AG09309 (cell line): ENCODE measurements at regions not wholly inside any gene's neighbourhood (a gene's known extent, or its start where the extent isn't known, plus 50 kb on each side); places are given as distances from the start of the nearest gene placed in this dataset.
"Not testable (repeated sequence)": the region's sequence is repeated elsewhere in the genome, so short reads cannot be mapped to it uniquely, and the experiment has no call there.

ENCODE experiments used
- DNase-seq: peaks from one replicate; pipeline ENCODE4 v3.0.0-alpha.2; 2010; ENCODE audit warnings: low read depth
- H3K4me3 ChIP-seq: 2 replicates; pipeline ENCODE4 v1.5.1; 2011; ENCODE audit warnings: mild to moderate bottlenecking, low read depth, low read length, moderate library complexity; ENCODE audit not compliant: control insufficient read depth
- CTCF ChIP-seq: IDR thresholded peaks from 2 replicates; pipeline ENCODE4 v1.5.1; 2011; ENCODE audit warnings: mild to moderate bottlenecking, low read depth, low read length, inconsistent platforms; ENCODE audit not compliant: insufficient read depth, control insufficient read depth; ENCODE audit errors: missing control alignments

DNA sequence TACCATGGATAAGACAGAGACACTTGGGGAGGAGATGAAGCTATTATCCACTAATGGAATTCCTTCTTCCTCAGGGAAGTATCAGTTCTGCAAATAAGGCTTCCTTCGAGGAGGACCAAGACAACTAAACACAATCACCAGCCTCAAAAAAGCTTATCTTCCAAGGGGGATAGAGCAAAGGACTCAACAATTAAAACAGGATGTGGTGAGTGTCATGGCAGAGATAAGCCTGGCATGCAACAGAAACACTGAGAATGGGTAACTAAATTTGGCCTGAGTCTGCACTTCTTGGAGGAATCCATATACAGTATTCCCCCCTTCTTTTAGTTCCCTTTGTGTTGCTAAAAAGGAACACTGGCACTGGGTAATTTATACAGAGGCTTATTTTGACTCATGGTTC lies 1285.2 kb downstream of the GATA3 start:
- no peak for DNase-seq
- H3K4me3 ChIP-seq = no peak overlapping the region
- TF ChIP-seq CTCF = no peak

- H3K4me3 ChIP-seq = no peak overlapping the region
- DNase-seq = peak; percentile 3
- TF ChIP-seq CTCF = peak; percentile 63
Measured at GRCh38 chr10:9342885-9343570, 1288.5 kb downstream of the GATA3 start.

- H3K4me3 ChIP-seq, DNase-seq: not testable (repeated sequence)
Measured at GRCh38 chr10:9347933-9348332, 1293.4 kb downstream of the GATA3 start.

- DNase-seq = no peak
- H3K4me3 ChIP-seq = no peak overlapping the region
- no peak for TF ChIP-seq CTCF
Measured at GRCh38 chr10:9357471-9357870, 1303.0 kb downstream of the GATA3 start.

- TF ChIP-seq CTCF = no peak
- no peak overlapping the region for H3K4me3 ChIP-seq
- no peak for DNase-seq
Measured at GRCh38 chr10:9362721-9363120, 1308.2 kb downstream of the GATA3 start.

- no peak for TF ChIP-seq CTCF
- no peak overlapping the region for H3K4me3 ChIP-seq
- DNase-seq = no peak
Measured at GRCh38 chr10:9379183-9379582, 1324.7 kb downstream of the GATA3 start.

DNA sequence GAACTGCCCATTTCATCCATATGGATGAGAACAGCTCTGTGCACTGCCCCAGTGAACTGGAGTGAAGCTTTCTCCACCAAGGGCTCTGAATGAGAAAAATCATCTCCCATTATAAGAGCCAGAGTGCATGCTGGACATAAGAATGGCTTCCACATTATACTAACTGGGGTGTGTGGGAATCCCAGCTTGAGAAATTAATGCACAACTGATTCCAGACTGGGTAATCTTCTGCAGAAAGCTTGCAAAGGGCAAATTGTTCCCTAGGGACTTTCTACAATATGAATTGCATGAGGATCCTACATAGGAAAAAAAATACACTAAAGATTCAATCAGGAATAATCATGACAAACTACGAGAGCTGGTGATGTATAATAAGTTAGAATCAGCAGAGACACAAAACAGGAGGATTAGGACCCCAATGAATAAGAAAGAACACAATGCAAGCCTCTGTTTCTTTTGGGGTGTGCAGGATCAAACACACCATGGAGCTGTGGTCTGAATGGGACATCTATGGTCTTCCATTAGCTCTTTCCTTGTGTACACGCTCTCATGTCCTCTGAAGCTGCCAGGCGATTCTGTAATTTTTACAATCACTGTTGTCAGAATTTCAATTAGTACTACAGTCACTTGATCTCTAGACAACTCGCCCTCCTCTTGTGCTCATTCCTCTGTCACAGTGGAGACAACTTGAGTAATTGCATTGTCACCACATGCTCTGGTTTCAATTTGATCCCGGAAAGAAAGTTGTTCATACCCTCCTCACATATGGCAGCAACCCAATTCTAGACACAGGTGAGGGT lies 1327.4 kb downstream of the GATA3 start:
- H3K4me3 ChIP-seq = no peak overlapping the region
- TF ChIP-seq CTCF = no peak
- DNase-seq = no peak
